Heart left ventricle (tissue), 13 donors: ENCODE measurements at regions not wholly inside any gene's neighbourhood (a gene's known extent, or its start where the extent isn't known, plus 50 kb on each side); places are given as distances from the start of the nearest gene placed in this dataset.

ENCODE experiments used
- POLR2A ChIP-seq, 2 donors: fragments of 450-650 bp; IDR thresholded peaks; one replicate each; pipeline ENCODE4 v1.6.1; 2017; ENCODE audit warnings: antibody characterized with exemption in 2 of 2, mild to moderate bottlenecking in 2 of 2, moderate library complexity in 2 of 2
- TF ChIP-seq, protein P1 (sequence below), 12 donors: fragments of 200-600 bp; sonication (generic) in 4 of 12; IDR thresholded peaks; one replicate each; pipeline versions ENCODE4 v1.5.0 to v1.8.0; 2018 to 2022; ENCODE audit warnings: antibody characterized with exemption in 12 of 12, mild to moderate bottlenecking in 5 of 12
- donor health status: ischemic (EF 13 %, LVEDD 7.1; RV severe dilation, severe dysfunction).
- donor health status: DM: no; HTN: yes; CAD: no.
- donor health status: DM: no; HTN: no; CAD: no.
- donor health status: ischemic (EF 25% LVEDD 6.9; RV normal size, moderate dysfunction).
- donor health status: ischemic (EF 25% LVEDD 5.7; RV mildly dilated, moderate dysfunction).
- donor health status: ischemic (EF 35%, LVEDD 5.7; RV mildly dilated, moderate dysfunction).
- donor health status: nonischemic (EF 11% LVEDD 7.7; RV severe dilation, severe dysfunction).
- donor health status: DM: yes; HTN: yes; CAD: no.
- donor health status: PGD.
- donor health status: ischemic (EF 29% LVEDD 5.4; RV normal size, mild dysfunction).
- donor health status: nonischemic (EF 23%, LVEDD 6.1; RV moderate dilation, normal function).

DNA sequence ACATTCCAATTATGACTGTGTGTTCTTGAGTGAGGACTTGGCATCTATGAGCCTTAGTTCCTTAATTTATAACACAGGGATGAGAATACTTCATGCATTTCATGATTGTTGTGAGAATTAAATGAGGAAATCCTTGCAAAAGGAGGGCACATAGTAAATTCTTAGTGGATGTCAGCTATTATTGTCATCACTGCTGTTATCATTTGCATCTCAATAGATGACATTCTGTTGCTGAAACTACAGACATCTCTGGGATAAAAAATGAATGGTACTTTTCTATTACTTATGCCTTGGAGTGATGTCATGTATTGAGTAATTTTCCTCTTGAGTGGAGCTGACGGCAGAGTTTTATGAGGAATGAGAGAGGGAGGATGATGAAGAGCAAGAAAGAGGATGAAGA is 184.4 kb upstream of the CDH11 start:
- no peak for TF ChIP-seq POLR2A (IDR thresholded peaks at IDR 0.05)
- TF ChIP-seq, protein P1, sequence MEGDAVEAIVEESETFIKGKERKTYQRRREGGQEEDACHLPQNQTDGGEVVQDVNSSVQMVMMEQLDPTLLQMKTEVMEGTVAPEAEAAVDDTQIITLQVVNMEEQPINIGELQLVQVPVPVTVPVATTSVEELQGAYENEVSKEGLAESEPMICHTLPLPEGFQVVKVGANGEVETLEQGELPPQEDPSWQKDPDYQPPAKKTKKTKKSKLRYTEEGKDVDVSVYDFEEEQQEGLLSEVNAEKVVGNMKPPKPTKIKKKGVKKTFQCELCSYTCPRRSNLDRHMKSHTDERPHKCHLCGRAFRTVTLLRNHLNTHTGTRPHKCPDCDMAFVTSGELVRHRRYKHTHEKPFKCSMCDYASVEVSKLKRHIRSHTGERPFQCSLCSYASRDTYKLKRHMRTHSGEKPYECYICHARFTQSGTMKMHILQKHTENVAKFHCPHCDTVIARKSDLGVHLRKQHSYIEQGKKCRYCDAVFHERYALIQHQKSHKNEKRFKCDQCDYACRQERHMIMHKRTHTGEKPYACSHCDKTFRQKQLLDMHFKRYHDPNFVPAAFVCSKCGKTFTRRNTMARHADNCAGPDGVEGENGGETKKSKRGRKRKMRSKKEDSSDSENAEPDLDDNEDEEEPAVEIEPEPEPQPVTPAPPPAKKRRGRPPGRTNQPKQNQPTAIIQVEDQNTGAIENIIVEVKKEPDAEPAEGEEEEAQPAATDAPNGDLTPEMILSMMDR (IDR thresholded peaks at IDR 0.05): no peak
